ENCODE measurements at regions not wholly inside any gene's neighbourhood (a gene's known extent, or its start where the extent isn't known, plus 50 kb on each side); places are given as distances from the start of the nearest gene placed in this dataset.

- TF ChIP-seq MEF2D (tag; conservative IDR thresholded peaks at IDR 0.05; ENCODE audit: low read depth) = no peak
- no peak for TF ChIP-seq USF2 (CRISPR knock-in tag; IDR thresholded peaks at IDR 0.05)
- TF ChIP-seq, protein P1, sequence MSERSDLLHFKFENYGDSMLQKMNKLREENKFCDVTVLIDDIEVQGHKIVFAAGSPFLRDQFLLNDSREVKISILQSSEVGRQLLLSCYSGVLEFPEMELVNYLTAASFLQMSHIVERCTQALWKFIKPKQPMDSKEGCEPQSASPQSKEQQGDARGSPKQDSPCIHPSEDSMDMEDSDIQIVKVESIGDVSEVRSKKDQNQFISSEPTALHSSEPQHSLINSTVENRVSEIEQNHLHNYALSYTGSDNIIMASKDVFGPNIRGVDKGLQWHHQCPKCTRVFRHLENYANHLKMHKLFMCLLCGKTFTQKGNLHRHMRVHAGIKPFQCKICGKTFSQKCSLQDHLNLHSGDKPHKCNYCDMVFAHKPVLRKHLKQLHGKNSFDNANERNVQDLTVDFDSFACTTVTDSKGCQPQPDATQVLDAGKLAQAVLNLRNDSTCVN (CRISPR knock-in tag; IDR thresholded peaks at IDR 0.05) = no peak
- no peak for TF ChIP-seq ERF (CRISPR knock-in tag; IDR thresholded peaks at IDR 0.05)
- no peak for TF ChIP-seq SMARCE1 (IDR thresholded peaks at IDR 0.05)
- no peak for TF ChIP-seq MITF (IDR thresholded peaks at IDR 0.05)
- no peak for TF ChIP-seq LEF1 (IDR thresholded peaks at IDR 0.05)
- TF ChIP-seq BRD9 (IDR thresholded peaks at IDR 0.05; ENCODE audit: low read depth, partially characterized antibody) = no peak
- no peak for TF ChIP-seq ZNF511 (CRISPR knock-in tag; IDR thresholded peaks at IDR 0.05)
- no peak for TF ChIP-seq ELF4 (CRISPR knock-in tag; IDR thresholded peaks at IDR 0.05)
- TF ChIP-seq ZNF695 (CRISPR knock-in tag; IDR thresholded peaks at IDR 0.05) = no peak
- TF ChIP-seq POLR3A (IDR thresholded peaks at IDR 0.05; ENCODE audit: borderline replicate concordance, extremely low read depth, insufficient read depth, insufficient read length) = no peak
- no peak for TF ChIP-seq GTF2A2 (tag; IDR thresholded peaks at IDR 0.05)
- no peak for TF ChIP-seq DMBX1 (CRISPR knock-in tag; IDR thresholded peaks at IDR 0.05; ENCODE audit: borderline replicate concordance)
- TF ChIP-seq, protein P2, sequence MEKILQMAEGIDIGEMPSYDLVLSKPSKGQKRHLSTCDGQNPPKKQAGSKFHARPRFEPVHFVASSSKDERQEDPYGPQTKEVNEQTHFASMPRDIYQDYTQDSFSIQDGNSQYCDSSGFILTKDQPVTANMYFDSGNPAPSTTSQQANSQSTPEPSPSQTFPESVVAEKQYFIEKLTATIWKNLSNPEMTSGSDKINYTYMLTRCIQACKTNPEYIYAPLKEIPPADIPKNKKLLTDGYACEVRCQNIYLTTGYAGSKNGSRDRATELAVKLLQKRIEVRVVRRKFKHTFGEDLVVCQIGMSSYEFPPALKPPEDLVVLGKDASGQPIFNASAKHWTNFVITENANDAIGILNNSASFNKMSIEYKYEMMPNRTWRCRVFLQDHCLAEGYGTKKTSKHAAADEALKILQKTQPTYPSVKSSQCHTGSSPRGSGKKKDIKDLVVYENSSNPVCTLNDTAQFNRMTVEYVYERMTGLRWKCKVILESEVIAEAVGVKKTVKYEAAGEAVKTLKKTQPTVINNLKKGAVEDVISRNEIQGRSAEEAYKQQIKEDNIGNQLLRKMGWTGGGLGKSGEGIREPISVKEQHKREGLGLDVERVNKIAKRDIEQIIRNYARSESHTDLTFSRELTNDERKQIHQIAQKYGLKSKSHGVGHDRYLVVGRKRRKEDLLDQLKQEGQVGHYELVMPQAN (IDR thresholded peaks at IDR 0.05; ENCODE audit: borderline replicate concordance) = no peak
- no peak for TF ChIP-seq TCF7 (IDR thresholded peaks at IDR 0.05; ENCODE audit: borderline replicate concordance)
- TF ChIP-seq MLLT1 (IDR thresholded peaks at IDR 0.05) = no peak
- DNase-seq (ENCODE audit: extremely low read depth in 1 of 4, low spot score in 3 of 4) = no peak
- Histone ChIP-seq H4K20me1 (replicated peaks; ENCODE audit: control insufficient read depth, insufficient read depth, low read length) (no peaks in the 10 kb centered on the region), H3K36me3 (ENCODE audit: control insufficient read depth, insufficient read depth, low read length) (no peaks in the 10 kb centered on the region), H3K9me3 (replicated peaks; ENCODE audit: control insufficient read depth, insufficient read depth, low read depth, low read length) (no peaks in the 10 kb centered on the region), H3K27me3 (ENCODE audit: control insufficient read depth in 2 of 2, insufficient read depth in 2 of 2, low read length in 2 of 2) (no peaks in the 10 kb centered on the region), H3K9me1 (ENCODE audit: control insufficient read depth, insufficient read depth, low read length) (no peaks in the 10 kb centered on the region), H3K27ac (ENCODE audit: extremely low read depth, low read depth, low read length) (no peak overlapping the region), H3K79me2 (ENCODE audit: control insufficient read depth, insufficient read depth, low read length) (no peaks in the 10 kb centered on the region), H3K4me3 (no peak overlapping the region), H3K4me1 (replicated peaks in 1 of 2; ENCODE audit: control insufficient read depth in 2 of 2, insufficient read depth in 2 of 2, low read length in 2 of 2) (no peaks in the 10 kb centered on the region), H3K4me2 (ENCODE audit: insufficient read depth, low read length) (no peak overlapping the region), H2AFZ (ENCODE audit: low read depth, low read length) (no peak overlapping the region), H3K9ac (ENCODE audit: insufficient read depth in 1 of 2, low read depth in 2 of 2, low read length in 2 of 2) (no peak overlapping the region)
- ChIA-PET POLR2A (no interaction called here), CTCF (ENCODE audit: low intra/inter-chr PET ratio) (no interaction called here)
- no peak for ATAC-seq
- no peak for FAIRE-seq
- BruUV-seq (replicated peaks) = no TSS peak
- intact Hi-C loops (cut with micrococcal nuclease) (no loop called here), in situ Hi-C loops (cut with MboI) (no loop called here)
- 0% methylated on average over 3 of the region's 3 CpGs for WGBS (ENCODE audit: insufficient coverage, low coverage, missing lambda C conversion rate)
Measured at GRCh38 chr3:109930582-109930981, 593.2 kb upstream of the DPPA4 start.

Measured in K562 (cell line).